HEK293 (cell line): ENCODE measurements at regions not wholly inside any gene's neighbourhood (a gene's known extent, or its start where the extent isn't known, plus 50 kb on each side); places are given as distances from the start of the nearest gene placed in this dataset.
"Not testable (repeated sequence)": the region's sequence is repeated elsewhere in the genome, so short reads cannot be mapped to it uniquely, and the experiment has no call there.

Experiments used
- CTCF ChIA-PET: fragments of 350-600 bp; formaldehyde crosslinking; extraction: SDS; loops from one replicate; lab custom pipeline; 2021; ENCODE audit warnings: antibody characterized with exemption; lab: Yijun Ruan, JAX
- POLR2A ChIA-PET: fragments of 300-600 bp; formaldehyde crosslinking; extraction: SDS; loops from one replicate; lab custom pipeline; 2020; ENCODE audit warnings: antibody characterized with exemption, inconsistent platforms; lab: Yijun Ruan, JAX
- H3K27ac ChIP-seq: fragments of 200-500 bp; sonication (Bioruptor generic); 2 replicates; pipeline ENCODE4 v1.5.1; 2014; ENCODE audit warnings: low read depth, low read length, control low read depth, inconsistent platforms; ENCODE audit errors: extremely low read depth
- H3K36me3 ChIP-seq, 2 experiments: fragments of 200-500 bp in 1 of 2; sonication (Bioruptor generic) in 1 of 2; 1 replicate in 1 of 2; 2 replicates in 1 of 2; pipeline ENCODE4 v1.5.1; 2014 to 2017; ENCODE audit warnings: inconsistent platforms in 2 of 2, low read length in 2 of 2; ENCODE audit not compliant: control insufficient read depth in 2 of 2, insufficient read depth in 1 of 2
- H3K4me1 ChIP-seq: fragments of 200-500 bp; sonication (Bioruptor generic); 2 replicates; pipeline ENCODE4 v1.5.1; 2014; ENCODE audit warnings: mild to moderate bottlenecking, low read length, inconsistent platforms; ENCODE audit not compliant: control insufficient read depth, insufficient read depth
- H3K4me3 ChIP-seq: 2 replicates; pipeline ENCODE4 v1.5.1; 2011; ENCODE audit warnings: low read depth, mild to moderate bottlenecking, control low read depth, low read length, moderate library complexity
- H3K9me3 ChIP-seq: fragments of 200-500 bp; sonication (Bioruptor generic); 2 replicates; pipeline ENCODE4 v1.5.1; 2014; ENCODE audit warnings: low read depth, low read length, inconsistent platforms; ENCODE audit not compliant: control insufficient read depth, insufficient read depth
- ZBTB20 ChIP-seq: fragments of 450-650 bp; formaldehyde crosslinking; IDR thresholded peaks from 2 replicates; pipeline ENCODE4 v1.5.1; 2016; ENCODE audit warnings: missing biosample characterization, missing genetic modification characterization
- ZFHX2 ChIP-seq: fragments of 450-650 bp; formaldehyde crosslinking; conservative IDR thresholded peaks from 2 replicates; pipeline ENCODE4 v1.5.1; 2016; ENCODE audit warnings: missing biosample characterization, missing genetic modification characterization
- ZFP37 ChIP-seq: fragments of 450-650 bp; formaldehyde crosslinking; IDR thresholded peaks from 2 replicates; pipeline ENCODE4 v1.5.1; 2016; ENCODE audit warnings: missing biosample characterization, missing genetic modification characterization
- ZNF138 ChIP-seq: fragments of 450-650 bp; formaldehyde crosslinking; IDR thresholded peaks from 2 replicates; pipeline ENCODE4 v1.5.1; 2016; ENCODE audit warnings: missing biosample characterization, missing genetic modification characterization, borderline replicate concordance
- ZNF146 ChIP-seq: fragments of 450-650 bp; formaldehyde crosslinking; IDR thresholded peaks from 2 replicates; pipeline ENCODE4 v1.5.1; 2016; ENCODE audit warnings: missing biosample characterization, missing genetic modification characterization
- ZNF155 ChIP-seq: fragments of 450-650 bp; formaldehyde crosslinking; IDR thresholded peaks from 2 replicates; pipeline ENCODE4 v1.5.1; 2016; ENCODE audit warnings: missing biosample characterization, missing genetic modification characterization
- ZNF416 ChIP-seq: fragments of 450-650 bp; formaldehyde crosslinking; IDR thresholded peaks from 2 replicates; pipeline ENCODE4 v1.5.1; 2016; ENCODE audit warnings: missing biosample characterization, missing genetic modification characterization
- ZNF600 ChIP-seq: fragments of 450-650 bp; formaldehyde crosslinking; IDR thresholded peaks from 2 replicates; pipeline ENCODE4 v1.5.1; 2016; ENCODE audit warnings: missing biosample characterization, missing genetic modification characterization
- ZNF624 ChIP-seq: fragments of 450-650 bp; formaldehyde crosslinking; IDR thresholded peaks from 2 replicates; pipeline ENCODE4 v1.5.1; 2017; ENCODE audit warnings: missing biosample characterization, missing genetic modification characterization
- ZSCAN23 ChIP-seq: fragments of 450-650 bp; formaldehyde crosslinking; IDR thresholded peaks from 2 replicates; pipeline ENCODE4 v1.5.1; 2016; ENCODE audit warnings: missing biosample characterization, missing genetic modification characterization
- TF ChIP-seq, protein P1 (sequence below): fragments of 450-650 bp; IDR thresholded peaks from 2 replicates; pipeline ENCODE4 v1.5.1; 2018; ENCODE audit warnings: missing biosample characterization, mild to moderate bottlenecking, missing genetic modification characterization
- TF ChIP-seq, protein P2 (sequence below): fragments of 450-650 bp; formaldehyde crosslinking; IDR thresholded peaks from 2 replicates; pipeline ENCODE4 v1.5.1; 2016; ENCODE audit warnings: missing biosample characterization, missing genetic modification characterization
- TF ChIP-seq, protein P3 (sequence below): fragments of 450-650 bp; formaldehyde crosslinking; IDR thresholded peaks from 2 replicates; pipeline ENCODE4 v1.5.1; 2016; ENCODE audit warnings: missing biosample characterization, missing genetic modification characterization
- TF ChIP-seq, protein P4 (sequence below): fragments of 450-650 bp; formaldehyde crosslinking; IDR thresholded peaks from 2 replicates; pipeline ENCODE4 v1.5.1; 2016; ENCODE audit warnings: missing biosample characterization, missing genetic modification characterization
- TF ChIP-seq, protein P5 (sequence below): fragments of 450-650 bp; formaldehyde crosslinking; IDR thresholded peaks from 2 replicates; pipeline ENCODE4 v1.5.1; 2016; ENCODE audit warnings: missing biosample characterization, missing genetic modification characterization

DNA sequence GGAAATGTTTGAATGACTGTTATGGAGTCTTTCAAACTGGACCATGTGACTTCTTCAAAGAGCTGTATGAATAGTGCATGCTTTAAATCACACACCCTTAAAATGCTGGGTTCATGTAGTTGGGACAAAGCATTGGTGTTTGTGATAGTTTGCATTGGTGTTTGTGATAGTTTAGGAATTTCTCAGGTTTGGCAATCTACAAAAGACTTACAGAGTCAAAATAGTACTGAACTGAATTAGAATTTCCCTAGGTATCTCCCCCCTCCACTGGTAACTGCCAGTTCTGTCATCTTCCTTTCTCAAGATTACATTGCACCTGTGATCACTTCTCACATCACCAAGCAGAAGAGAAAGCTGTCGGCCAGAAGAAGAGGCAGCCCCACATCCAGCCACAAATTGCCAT is 261.1 kb downstream of the GATA3 start (continued):
- TF ChIP-seq, protein P1, sequence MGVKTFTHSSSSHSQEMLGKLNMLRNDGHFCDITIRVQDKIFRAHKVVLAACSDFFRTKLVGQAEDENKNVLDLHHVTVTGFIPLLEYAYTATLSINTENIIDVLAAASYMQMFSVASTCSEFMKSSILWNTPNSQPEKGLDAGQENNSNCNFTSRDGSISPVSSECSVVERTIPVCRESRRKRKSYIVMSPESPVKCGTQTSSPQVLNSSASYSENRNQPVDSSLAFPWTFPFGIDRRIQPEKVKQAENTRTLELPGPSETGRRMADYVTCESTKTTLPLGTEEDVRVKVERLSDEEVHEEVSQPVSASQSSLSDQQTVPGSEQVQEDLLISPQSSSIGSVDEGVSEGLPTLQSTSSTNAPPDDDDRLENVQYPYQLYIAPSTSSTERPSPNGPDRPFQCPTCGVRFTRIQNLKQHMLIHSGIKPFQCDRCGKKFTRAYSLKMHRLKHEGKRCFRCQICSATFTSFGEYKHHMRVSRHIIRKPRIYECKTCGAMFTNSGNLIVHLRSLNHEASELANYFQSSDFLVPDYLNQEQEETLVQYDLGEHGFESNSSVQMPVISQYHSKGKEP: no peak
- no peak for TF ChIP-seq ZNF600 (tag by site-specific recombination)
- no peak for TF ChIP-seq ZFP37 (tag by site-specific recombination)

DNA sequence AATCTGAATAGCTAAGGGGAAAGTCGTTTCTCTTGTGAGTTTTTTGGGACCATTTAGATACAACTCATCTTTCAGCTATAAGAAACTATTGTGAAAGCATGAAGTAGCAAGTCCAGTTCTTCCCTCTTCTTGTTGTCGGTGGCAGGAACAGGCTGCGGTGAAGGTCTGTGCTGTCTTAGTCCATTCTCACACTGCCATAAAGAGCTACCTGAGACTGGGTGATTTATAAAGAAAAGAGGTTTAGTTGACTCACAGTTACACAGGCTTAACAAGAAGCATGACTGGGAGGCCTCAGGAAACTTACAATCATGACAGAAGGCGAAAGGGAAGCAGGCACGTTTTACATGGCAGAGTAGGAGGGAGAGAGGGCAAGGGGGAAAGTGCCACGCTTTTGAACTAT is 261.8 kb downstream of the GATA3 start:
- no peak overlapping the region for H3K27ac ChIP-seq
- TF ChIP-seq, protein P2, sequence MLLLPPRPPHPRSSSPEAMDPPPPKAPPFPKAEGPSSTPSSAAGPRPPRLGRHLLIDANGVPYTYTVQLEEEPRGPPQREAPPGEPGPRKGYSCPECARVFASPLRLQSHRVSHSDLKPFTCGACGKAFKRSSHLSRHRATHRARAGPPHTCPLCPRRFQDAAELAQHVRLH: no peak
- TF ChIP-seq ZSCAN23 (tag by site-specific recombination) (no peak), ZNF138 (tag by site-specific recombination) (no peak), ZFHX2 (tag by site-specific recombination) (no peak), ZNF624 (tag by site-specific recombination) (no peak), ZNF416 (tag by site-specific recombination) (no peak), ZNF155 (tag by site-specific recombination) (no peak), ZBTB20 (no peak)
- TF ChIP-seq, protein P3, sequence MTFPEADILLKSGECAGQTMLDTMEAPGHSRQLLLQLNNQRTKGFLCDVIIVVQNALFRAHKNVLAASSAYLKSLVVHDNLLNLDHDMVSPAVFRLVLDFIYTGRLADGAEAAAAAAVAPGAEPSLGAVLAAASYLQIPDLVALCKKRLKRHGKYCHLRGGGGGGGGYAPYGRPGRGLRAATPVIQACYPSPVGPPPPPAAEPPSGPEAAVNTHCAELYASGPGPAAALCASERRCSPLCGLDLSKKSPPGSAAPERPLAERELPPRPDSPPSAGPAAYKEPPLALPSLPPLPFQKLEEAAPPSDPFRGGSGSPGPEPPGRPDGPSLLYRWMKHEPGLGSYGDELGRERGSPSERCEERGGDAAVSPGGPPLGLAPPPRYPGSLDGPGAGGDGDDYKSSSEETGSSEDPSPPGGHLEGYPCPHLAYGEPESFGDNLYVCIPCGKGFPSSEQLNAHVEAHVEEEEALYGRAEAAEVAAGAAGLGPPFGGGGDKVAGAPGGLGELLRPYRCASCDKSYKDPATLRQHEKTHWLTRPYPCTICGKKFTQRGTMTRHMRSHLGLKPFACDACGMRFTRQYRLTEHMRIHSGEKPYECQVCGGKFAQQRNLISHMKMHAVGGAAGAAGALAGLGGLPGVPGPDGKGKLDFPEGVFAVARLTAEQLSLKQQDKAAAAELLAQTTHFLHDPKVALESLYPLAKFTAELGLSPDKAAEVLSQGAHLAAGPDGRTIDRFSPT (tag by site-specific recombination): no peak
- TF ChIP-seq, protein P4, sequence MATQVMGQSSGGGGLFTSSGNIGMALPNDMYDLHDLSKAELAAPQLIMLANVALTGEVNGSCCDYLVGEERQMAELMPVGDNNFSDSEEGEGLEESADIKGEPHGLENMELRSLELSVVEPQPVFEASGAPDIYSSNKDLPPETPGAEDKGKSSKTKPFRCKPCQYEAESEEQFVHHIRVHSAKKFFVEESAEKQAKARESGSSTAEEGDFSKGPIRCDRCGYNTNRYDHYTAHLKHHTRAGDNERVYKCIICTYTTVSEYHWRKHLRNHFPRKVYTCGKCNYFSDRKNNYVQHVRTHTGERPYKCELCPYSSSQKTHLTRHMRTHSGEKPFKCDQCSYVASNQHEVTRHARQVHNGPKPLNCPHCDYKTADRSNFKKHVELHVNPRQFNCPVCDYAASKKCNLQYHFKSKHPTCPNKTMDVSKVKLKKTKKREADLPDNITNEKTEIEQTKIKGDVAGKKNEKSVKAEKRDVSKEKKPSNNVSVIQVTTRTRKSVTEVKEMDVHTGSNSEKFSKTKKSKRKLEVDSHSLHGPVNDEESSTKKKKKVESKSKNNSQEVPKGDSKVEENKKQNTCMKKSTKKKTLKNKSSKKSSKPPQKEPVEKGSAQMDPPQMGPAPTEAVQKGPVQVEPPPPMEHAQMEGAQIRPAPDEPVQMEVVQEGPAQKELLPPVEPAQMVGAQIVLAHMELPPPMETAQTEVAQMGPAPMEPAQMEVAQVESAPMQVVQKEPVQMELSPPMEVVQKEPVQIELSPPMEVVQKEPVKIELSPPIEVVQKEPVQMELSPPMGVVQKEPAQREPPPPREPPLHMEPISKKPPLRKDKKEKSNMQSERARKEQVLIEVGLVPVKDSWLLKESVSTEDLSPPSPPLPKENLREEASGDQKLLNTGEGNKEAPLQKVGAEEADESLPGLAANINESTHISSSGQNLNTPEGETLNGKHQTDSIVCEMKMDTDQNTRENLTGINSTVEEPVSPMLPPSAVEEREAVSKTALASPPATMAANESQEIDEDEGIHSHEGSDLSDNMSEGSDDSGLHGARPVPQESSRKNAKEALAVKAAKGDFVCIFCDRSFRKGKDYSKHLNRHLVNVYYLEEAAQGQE: no peak
- TF ChIP-seq, protein P5, sequence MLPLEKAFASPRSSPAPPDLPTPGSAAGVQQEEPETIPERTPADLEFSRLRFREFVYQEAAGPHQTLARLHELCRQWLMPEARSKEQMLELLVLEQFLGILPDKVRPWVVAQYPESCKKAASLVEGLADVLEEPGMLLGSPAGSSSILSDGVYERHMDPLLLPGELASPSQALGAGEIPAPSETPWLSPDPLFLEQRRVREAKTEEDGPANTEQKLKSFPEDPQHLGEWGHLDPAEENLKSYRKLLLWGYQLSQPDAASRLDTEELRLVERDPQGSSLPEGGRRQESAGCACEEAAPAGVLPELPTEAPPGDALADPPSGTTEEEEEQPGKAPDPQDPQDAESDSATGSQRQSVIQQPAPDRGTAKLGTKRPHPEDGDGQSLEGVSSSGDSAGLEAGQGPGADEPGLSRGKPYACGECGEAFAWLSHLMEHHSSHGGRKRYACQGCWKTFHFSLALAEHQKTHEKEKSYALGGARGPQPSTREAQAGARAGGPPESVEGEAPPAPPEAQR (tag by site-specific recombination): no peak
- peaks cover 6% of the 10 kb centered on the region; the same call in 1 of the 2 replicates for H3K4me1 ChIP-seq
- POLR2A ChIA-PET: no interaction called here
- CTCF ChIA-PET: no interaction called here
- no peaks in the 10 kb centered on the region for H3K36me3 ChIP-seq
- H3K4me3 ChIP-seq: no peak overlapping the region
- H3K9me3 ChIP-seq: no peaks in the 10 kb centered on the region

DNA sequence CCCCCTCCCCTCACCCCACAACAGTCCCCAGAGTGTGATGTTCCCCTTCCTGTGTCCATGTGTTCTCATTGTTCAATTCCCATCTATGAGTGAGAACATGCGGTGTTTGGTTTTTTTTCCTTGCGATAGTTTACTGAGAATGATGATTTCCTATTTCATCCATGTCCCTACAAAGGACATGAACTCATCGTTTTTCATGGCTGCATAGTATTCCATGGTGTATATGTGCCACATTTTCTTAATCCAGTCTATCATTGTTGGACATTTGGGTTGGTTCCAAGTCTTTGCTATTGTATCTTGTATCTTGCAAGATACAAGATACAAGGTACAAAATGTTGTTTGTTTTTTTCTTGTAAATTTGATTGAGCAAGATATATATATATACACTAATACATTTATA is 263.9 kb downstream of the GATA3 start:
- H3K9me3 ChIP-seq, H3K4me3 ChIP-seq, CTCF ChIA-PET, H3K27ac ChIP-seq, H3K36me3 ChIP-seq, POLR2A ChIA-PET: not testable (repeated sequence)
- TF ChIP-seq ZNF146: peak; percentile 95
- TF ChIP-seq, protein P2: peak; percentile 65; the same call in 1 of the 2 replicates
- peaks cover 18% of the 10 kb centered on the region for H3K4me1 ChIP-seq
